GM19397 (cell line): ENCODE measurements at regions not wholly inside any gene's neighbourhood (a gene's known extent, or its start where the extent isn't known, plus 50 kb on each side); places are given as distances from the start of the nearest gene placed in this dataset.
"Not testable (repeated sequence)": the region's sequence is repeated elsewhere in the genome, so short reads cannot be mapped to it uniquely, and the experiment has no call there.

ENCODE experiments used
- ATAC-seq: cut with Tn5 transposase; IDR thresholded peaks from one replicate; pipeline ENCODE4 v1.9.1; 2021; ENCODE audit warnings: mild to moderate bottlenecking, moderate library complexity; ENCODE audit not compliant: unreplicated experiment

DNA sequence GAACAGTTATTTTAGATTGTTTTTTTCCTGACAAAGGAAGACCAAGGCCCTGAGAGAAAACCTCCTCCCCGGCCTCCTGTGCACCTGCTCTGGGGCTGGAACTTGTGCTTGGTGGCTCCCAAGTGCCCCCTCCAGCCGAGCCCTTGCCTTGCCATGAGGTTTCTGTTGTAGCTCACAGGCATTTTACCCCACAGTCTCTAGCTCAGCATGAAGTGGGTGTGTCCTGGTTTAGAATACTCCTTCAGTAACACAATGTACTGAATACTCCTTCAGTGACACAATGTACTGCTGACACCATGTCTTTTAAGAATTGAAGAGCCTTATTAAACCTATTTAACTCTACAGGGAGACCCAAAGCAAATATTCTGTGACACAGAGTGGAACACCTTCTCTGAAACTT lies 116.1 kb downstream of the OR4M2 start:
- ATAC-seq: not testable (repeated sequence)

DNA sequence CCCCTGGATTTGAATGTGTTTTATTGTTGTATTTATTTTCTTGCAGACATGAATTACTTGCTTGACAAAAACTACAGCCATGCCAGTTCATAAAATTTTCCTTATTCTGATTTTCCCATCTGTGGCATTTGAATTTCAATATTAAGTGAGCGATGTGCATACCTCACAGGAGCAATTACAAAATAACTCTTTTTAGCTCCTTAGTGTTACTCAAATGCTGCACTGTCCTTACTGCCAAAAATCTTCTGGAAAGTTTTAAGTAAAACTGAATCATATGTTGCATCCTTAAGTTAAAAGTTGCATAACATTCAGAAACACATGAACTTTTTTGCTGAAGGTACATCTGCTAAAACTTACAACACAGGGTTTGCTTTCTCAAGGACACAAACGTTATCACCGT lies 120.1 kb downstream of the OR4M2 start:
- ATAC-seq: not testable (repeated sequence)

- not testable (repeated sequence) for ATAC-seq
Observed at GRCh38 chr15:22201993-22202659, 121.8 kb downstream of the OR4M2 start.

DNA sequence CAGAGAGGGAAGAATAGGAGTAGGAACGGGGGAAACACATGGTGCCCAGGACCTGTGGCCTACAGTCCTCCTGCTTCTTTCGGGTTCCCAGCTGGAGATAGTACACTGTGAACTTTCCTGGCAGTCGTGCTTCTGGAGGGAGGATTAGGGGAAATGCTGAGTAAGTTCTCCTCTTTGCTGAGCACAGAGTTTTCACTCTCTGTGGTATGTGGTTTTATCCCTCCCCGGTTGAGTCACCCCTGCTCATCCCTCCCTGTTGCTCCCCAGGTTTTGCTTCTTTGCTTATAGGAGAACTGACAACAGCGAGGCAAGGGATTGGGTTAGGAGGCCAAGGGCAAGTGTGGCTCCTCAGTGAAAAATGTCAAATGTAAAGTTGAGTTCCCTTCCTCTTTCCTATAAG lies 122.9 kb downstream of the OR4M2 start:
- ATAC-seq: not testable (repeated sequence)

DNA sequence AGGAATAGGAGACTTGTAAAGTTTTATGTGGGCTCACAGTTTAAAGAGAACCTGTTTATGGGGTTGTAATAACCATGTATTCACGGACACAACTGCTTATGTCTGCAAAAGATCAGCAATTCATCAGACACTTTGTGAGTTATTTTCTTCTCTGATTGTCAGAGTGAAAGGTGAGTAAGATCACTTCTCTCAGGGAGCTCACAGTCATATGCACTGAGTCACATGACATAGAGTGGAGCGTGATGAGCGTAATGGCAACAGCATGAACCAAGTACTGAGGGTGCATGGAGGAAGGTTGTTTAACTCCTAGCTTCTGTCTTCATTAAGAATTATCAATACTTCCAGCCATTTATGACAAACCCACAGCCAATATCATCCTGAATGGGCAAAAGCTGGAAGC lies 128.8 kb downstream of the OR4M2 start:
- not testable (repeated sequence) for ATAC-seq

GRCh38 chr15:22222596-22222995 lies 142.3 kb downstream of the OR4M2 start:
- ATAC-seq: not testable (repeated sequence)

- no peak for ATAC-seq
Observed at GRCh38 chr15:22224241-22224671, 143.9 kb downstream of the OR4M2 start.

DNA sequence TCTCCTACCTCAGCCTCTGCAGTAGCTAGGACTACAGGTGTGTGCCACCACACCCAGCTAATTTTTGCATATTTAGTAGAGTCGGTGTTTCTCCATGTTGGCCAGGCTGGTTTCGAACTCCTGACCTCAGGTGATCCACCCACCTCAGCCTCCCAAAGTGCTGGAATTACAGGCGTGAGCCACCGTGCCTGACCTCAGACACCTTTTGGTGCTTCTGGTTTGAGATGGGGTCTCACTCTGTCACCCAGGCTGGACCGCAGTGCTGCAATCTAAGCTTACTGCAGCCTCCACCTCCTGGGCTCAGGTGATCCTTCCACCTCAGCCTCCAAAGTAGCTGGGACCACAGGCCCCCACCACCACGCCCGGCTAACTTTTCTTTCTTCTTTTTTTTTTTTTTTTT lies 144.6 kb downstream of the OR4M2 start:
- ATAC-seq: not testable (repeated sequence)

- ATAC-seq: no peak
Observed at GRCh38 chr15:22226034-22226790, 145.9 kb downstream of the OR4M2 start.

- ATAC-seq: no peak
Observed at GRCh38 chr15:22227411-22228100, 147.2 kb downstream of the OR4M2 start.

GRCh38 chr15:22228101-22228762 lies 147.9 kb downstream of the OR4M2 start:
- ATAC-seq: no peak

DNA sequence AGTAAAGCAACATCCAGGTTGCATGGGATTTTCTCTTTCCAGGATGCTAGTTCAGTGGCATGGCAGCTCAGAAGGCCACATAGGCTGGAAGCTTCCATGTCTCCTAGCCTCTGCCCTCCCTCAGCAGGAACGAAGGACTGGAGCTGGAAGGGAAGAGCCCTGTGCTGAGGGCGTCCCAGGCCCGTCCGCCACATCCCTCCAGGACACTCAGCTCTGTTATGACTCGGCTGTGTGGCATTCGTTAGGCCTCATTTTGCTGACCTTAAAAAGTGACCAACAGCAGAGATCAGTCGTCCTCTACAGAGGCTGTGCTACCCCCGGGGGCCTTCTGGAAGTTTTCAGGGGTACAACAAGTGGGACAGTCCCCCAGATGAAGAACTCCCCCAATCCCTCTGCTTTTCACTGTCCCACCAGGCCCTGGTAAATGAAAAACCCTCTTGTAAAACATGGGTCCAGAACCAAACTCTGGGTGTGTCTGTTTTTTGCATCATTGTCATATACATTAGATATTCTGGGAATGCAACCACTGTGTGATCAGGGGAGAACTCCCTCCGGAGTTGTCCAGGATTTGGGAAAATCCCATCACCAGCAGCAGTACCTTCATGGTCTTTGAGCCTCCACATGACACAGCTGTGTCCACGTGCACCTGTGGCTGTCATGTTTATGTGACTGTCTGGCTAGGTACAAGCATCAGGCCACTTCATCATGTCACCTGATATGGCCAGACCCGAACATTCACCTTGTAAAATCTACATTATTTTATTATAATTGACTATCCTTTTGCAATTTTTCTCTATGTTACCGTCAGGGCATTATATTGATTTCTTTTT lies 149.9 kb downstream of the OR4M2 start:
- ATAC-seq: no peak

GRCh38 chr15:22231603-22232002 lies 151.3 kb downstream of the OR4M2 start:
- no peak for ATAC-seq

DNA sequence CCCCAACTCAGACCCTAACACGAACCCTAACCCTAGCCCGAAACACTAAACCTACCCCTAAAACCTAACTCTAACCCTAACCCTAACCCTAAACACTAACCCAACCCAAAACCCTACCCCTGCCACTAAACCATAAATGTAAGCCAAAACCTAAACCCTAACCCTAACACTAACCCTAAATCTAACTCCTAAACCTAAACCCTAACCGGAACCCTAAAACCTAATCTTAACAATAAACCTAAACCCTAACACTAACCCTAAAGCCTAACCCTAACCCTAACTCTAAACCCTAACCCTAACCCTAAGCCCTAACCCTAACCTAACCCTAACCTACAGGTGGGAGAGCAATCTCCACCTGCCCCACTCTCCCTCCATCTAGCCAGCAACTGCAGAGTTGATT lies 152.3 kb downstream of the OR4M2 start:
- no peak for ATAC-seq

GRCh38 chr15:22235261-22235930 lies 155.1 kb downstream of the OR4M2 start:
- not testable (repeated sequence) for ATAC-seq

- no peak for ATAC-seq
Observed at GRCh38 chr15:22236469-22236868, 156.1 kb downstream of the OR4M2 start.

GRCh38 chr15:22237891-22238275 lies 157.6 kb downstream of the OR4M2 start:
- ATAC-seq: no peak

DNA sequence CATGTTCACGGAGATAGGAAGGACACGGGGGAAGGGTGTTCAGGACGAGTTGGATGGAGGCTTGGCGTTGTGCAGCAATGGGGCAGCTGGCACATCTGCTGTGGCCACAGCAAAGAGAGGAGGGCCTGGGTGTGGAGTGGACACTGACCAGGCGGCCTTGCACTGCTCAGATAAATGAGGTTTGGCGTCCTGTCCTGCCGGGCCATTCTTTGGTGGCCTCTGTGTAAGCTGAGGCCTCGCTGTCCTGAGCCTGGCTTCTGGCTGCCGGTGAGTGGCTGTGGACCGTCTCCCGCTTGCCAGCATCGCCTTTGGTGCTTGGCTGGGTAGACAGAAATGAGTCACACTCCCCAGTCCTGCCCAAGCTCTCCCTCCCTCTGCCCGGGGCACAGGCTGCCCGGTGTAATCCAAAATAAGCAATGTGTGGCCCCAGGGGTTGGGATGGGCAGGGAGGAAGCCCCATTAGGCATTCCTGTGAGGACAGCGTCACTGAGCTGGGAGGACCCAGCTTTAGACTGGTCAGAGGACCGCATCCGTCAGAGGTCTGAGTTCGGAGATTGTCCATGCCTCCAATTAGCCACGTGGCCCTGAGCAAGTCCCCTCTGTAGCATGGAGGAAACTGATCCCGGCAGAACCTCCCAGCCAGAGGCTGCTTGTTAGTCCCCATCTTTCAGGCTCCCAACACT lies 158.1 kb downstream of the OR4M2 start:
- ATAC-seq: not testable (repeated sequence)
